ENCODE measurements at regions not wholly inside any gene's neighbourhood (a gene's known extent, or its start where the extent isn't known, plus 50 kb on each side); places are given as distances from the start of the nearest gene placed in this dataset.

- Histone ChIP-seq H3K27me3 (no peaks in the 10 kb centered on the region), H3K4me1 (peaks cover 7 to 12% of the 10 kb centered on the region in 2 donors), H3K9me3 (no peaks in the 10 kb centered on the region), H3K4me3 (no peak overlapping the region), H3K27ac (no peak overlapping the region), H3K36me3 (no peaks in the 10 kb centered on the region)
- no peak for DNase-seq
- in situ Hi-C loops (cut with MboI; ENCODE audit: low sequenced_read_pairs in 4 of 4) (no loop called here), intact Hi-C loops (cut with DNase I; ENCODE audit: low total_unique reads) (no loop called here)
- no peak for TF ChIP-seq POLR2A (IDR thresholded peaks at IDR 0.05)
- TF ChIP-seq, protein P1, sequence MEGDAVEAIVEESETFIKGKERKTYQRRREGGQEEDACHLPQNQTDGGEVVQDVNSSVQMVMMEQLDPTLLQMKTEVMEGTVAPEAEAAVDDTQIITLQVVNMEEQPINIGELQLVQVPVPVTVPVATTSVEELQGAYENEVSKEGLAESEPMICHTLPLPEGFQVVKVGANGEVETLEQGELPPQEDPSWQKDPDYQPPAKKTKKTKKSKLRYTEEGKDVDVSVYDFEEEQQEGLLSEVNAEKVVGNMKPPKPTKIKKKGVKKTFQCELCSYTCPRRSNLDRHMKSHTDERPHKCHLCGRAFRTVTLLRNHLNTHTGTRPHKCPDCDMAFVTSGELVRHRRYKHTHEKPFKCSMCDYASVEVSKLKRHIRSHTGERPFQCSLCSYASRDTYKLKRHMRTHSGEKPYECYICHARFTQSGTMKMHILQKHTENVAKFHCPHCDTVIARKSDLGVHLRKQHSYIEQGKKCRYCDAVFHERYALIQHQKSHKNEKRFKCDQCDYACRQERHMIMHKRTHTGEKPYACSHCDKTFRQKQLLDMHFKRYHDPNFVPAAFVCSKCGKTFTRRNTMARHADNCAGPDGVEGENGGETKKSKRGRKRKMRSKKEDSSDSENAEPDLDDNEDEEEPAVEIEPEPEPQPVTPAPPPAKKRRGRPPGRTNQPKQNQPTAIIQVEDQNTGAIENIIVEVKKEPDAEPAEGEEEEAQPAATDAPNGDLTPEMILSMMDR (IDR thresholded peaks at IDR 0.05 in 4 of 5, conservative IDR thresholded peaks at IDR 0.05 in 1 of 5) = no peak
- ATAC-seq = no peak
Measured at GRCh38 chr5:56346741-56347535, 113.8 kb upstream of the ANKRD55 start.

DNA sequence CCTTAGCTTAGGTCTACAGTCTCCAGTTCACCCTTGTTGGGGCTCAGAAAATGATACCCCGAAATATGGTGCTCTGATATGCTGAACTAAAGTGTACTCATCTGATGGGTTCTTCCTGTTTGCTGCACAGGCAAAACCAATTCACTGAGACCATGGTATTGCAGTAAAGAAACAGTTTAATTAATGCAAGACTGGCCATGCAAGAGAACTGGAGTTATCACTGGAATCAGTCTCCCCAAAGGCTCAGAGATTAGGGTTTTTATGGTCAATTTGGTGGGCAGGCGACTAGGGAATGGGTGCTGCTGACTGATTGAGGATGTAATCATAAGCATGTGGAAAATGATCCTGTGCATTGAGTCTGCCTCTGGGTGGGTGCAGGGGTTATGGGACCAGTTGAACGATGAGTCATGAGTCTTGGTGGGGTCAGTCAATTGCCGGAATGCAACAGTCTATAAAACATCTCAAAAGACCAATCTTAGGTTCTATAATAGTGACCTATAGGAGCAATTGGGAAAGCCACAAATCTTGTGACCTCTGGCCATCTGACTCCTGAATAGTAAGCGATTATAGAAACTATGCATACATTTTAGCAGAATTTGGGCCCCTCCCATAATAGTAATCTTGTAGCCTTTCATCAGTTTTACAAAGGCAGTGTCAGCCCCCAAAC is 113.0 kb upstream of the ANKRD55 start:
- intact Hi-C loops (cut with DNase I; ENCODE audit: low total_unique reads) (no loop called here), in situ Hi-C loops (cut with MboI; ENCODE audit: low sequenced_read_pairs in 4 of 4) (no loop called here)
- no peaks in the 10 kb centered on the region for H3K9me3 ChIP-seq
- H3K4me3 ChIP-seq = no peak overlapping the region
- TF ChIP-seq, protein P1 (IDR thresholded peaks at IDR 0.05 in 4 of 5, conservative IDR thresholded peaks at IDR 0.05 in 1 of 5) = no peak
- no peak for TF ChIP-seq POLR2A (IDR thresholded peaks at IDR 0.05)
- H3K27me3 ChIP-seq = no peaks in the 10 kb centered on the region
- no peaks in the 10 kb centered on the region for H3K36me3 ChIP-seq
- peaks cover 7 to 12% of the 10 kb centered on the region in 2 donors for H3K4me1 ChIP-seq
- no peak for ATAC-seq
- DNase-seq = no peak
- no peak overlapping the region for H3K27ac ChIP-seq

DNA sequence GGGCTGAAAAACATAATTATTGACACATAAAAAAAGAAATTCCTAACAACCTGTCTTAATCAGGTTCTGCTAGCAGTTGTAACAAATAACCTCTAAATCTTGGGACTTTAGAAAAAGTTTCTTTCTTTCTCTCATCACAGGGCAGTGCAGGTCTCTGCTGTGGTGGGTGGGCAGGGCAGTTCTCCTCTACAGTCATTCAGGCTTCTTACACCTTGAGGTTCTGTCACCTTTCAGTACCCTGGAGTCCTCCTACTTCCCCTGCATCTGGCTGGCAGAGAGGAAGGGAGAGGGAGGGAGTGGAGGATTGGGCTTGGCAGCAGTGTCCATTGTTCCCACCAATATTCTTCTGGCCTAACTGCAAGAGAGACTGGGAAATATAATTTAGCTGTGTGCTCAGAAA is 112.2 kb upstream of the ANKRD55 start:
- Histone ChIP-seq H3K4me1 (peaks cover 6 to 7% of the 10 kb centered on the region in 2 donors), H3K27me3 (no peaks in the 10 kb centered on the region), H3K4me3 (no peak overlapping the region), H3K9me3 (no peaks in the 10 kb centered on the region), H3K27ac (no peak overlapping the region), H3K36me3 (no peaks in the 10 kb centered on the region)
- no peak for ATAC-seq
- intact Hi-C loops (cut with DNase I; ENCODE audit: low total_unique reads) (no loop called here), in situ Hi-C loops (cut with MboI; ENCODE audit: low sequenced_read_pairs in 4 of 4) (no loop called here)
- DNase-seq = no peak
- TF ChIP-seq, protein P1 (IDR thresholded peaks at IDR 0.05 in 4 of 5, conservative IDR thresholded peaks at IDR 0.05 in 1 of 5) = no peak
- no peak for TF ChIP-seq POLR2A (IDR thresholded peaks at IDR 0.05)

- Histone ChIP-seq H3K36me3 (no peaks in the 10 kb centered on the region), H3K27me3 (no peaks in the 10 kb centered on the region), H3K4me1 (peaks cover 0 to under 1% of the 10 kb centered on the region in 2 donors), H3K4me3 (no peak overlapping the region), H3K9me3 (no peaks in the 10 kb centered on the region), H3K27ac (no peak overlapping the region)
- in situ Hi-C loops (cut with MboI; ENCODE audit: low sequenced_read_pairs in 4 of 4) (no loop called here), intact Hi-C loops (cut with DNase I; ENCODE audit: low total_unique reads) (no loop called here)
- no peak for ATAC-seq
- DNase-seq = no peak
- TF ChIP-seq, protein P1 (IDR thresholded peaks at IDR 0.05 in 4 of 5, conservative IDR thresholded peaks at IDR 0.05 in 1 of 5) = no peak
- no peak for TF ChIP-seq POLR2A (IDR thresholded peaks at IDR 0.05)
Measured at GRCh38 chr5:56344594-56344993, 111.5 kb upstream of the ANKRD55 start.

All from gastrocnemius medialis (tissue), 4 donors.